Natural killer cell treated with Interleukin-12 subunit alpha and Interleukin-12 subunit beta and Interleukin-15 and Interleukin-18, amount 100 ng/mL, for 72 hours (primary cell): ENCODE measurements at regions not wholly inside any gene's neighbourhood (a gene's known extent, or its start where the extent isn't known, plus 50 kb on each side); places are given as distances from the start of the nearest gene placed in this dataset.

ENCODE experiments used
- ATAC-seq, 2 donors: fragments of 150-1000 bp; cut with Tn5 transposase in 1 of 2; sonication (Bioruptor Pico), chemical (Tn5 transposase) in 1 of 2; 2 replicates each; pipeline ENCODE4 v1.10.0; 2021
- DNase-seq: peaks from one replicate; pipeline ENCODE4 v3.0.0; 2022; ENCODE audit warnings: low spot score
- H3K27ac Mint-ChIP-seq, 2 donors: 1 replicate in 1 of 2; 2 replicates in 1 of 2; pipeline ENCODE4 v1.8.0; 2022; ENCODE audit warnings: mixed read lengths in 2 of 2, mild to moderate bottlenecking in 1 of 2, moderate library complexity in 1 of 2
- H3K27me3 Mint-ChIP-seq, 2 donors: 1 replicate in 1 of 2; 2 replicates in 1 of 2; pipeline ENCODE4 v1.8.0; 2022; ENCODE audit warnings: mixed read lengths in 2 of 2
- H3K36me3 Mint-ChIP-seq: one replicate; pipeline ENCODE4 v1.8.0; 2022; ENCODE audit warnings: mixed read lengths
- H3K4me1 Mint-ChIP-seq, 2 donors: 1 replicate in 1 of 2; 2 replicates in 1 of 2; pipeline ENCODE4 v1.8.0; 2022; ENCODE audit warnings: low read depth in 2 of 2, mixed read lengths in 2 of 2, mild to moderate bottlenecking in 1 of 2
- H3K4me3 Mint-ChIP-seq: one replicate; pipeline ENCODE4 v1.8.0; 2022; ENCODE audit warnings: mixed read lengths
- H3K9me3 Mint-ChIP-seq: 2 replicates; pipeline ENCODE4 v1.8.0; 2022; ENCODE audit warnings: mixed read lengths

DNA sequence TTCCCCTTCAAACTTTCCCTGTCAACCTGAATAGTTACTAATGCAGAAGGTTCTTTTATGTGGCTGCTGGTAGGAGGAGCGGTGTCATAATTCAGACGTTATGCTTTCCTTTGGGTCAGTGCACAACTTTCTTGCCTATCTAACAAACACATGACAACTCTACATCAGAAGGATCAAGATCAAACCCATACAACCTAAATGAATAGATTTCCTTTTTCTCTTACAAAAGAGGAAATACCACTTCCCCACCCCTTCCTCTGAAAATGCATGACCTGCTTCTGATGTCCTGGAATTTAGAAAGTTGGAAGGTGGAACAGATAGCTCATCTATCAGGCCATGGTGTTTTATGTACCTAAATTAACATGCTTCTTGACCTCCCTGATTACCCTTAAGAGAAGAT, 75.7 kb upstream of the ADGRL4 start:
- Mint-ChIP-seq H3K4me1 (no peaks in the 10 kb centered on the region), H3K9me3 (peaks cover 4% of the 10 kb centered on the region), H3K27me3 (no peaks in the 10 kb centered on the region), H3K27ac (no peak overlapping the region), H3K4me3 (no peak overlapping the region), H3K36me3 (no peaks in the 10 kb centered on the region)
- ATAC-seq (no peak), DNase-seq (no peak)

GRCh38 chr1:79079770-79080169, 73.2 kb upstream of the ADGRL4 start:
- no peak for ATAC-seq
- no peak overlapping the region for H3K4me3 Mint-ChIP-seq
- H3K4me1 Mint-ChIP-seq, result no peaks in the 10 kb centered on the region
- no peak overlapping the region for H3K27ac Mint-ChIP-seq
- peaks cover 13% of the 10 kb centered on the region for H3K9me3 Mint-ChIP-seq
- no peak for DNase-seq
- H3K27me3 Mint-ChIP-seq, result no peaks in the 10 kb centered on the region
- H3K36me3 Mint-ChIP-seq, result no peaks in the 10 kb centered on the region

GRCh38 chr1:79074975-79075374, 68.4 kb upstream of the ADGRL4 start:
- peaks cover 20% of the 10 kb centered on the region for H3K9me3 Mint-ChIP-seq
- H3K4me3 Mint-ChIP-seq, result no peak overlapping the region
- DNase-seq (no peak), ATAC-seq (no peak)
- no peaks in the 10 kb centered on the region for H3K27me3 Mint-ChIP-seq
- no peak overlapping the region for H3K27ac Mint-ChIP-seq
- no peaks in the 10 kb centered on the region for H3K36me3 Mint-ChIP-seq
- H3K4me1 Mint-ChIP-seq, result no peaks in the 10 kb centered on the region

DNA sequence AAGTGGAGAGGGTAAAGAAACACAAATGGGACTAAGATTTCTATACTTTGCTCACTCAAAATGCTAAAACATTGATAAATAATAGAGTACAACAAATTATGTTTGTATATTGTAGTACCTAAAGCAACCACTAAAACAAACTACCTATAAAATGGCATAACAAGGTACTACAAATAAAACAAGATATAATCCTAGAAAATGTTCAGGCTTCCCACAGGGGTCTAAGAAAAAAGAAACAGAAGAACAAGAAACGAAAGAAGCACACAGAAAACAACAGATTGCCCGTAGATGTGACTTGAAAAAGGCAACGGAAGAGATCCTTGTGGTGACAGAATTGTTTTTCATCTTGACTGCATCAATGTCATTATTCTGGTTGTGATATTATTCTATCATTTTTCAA, 63.3 kb upstream of the ADGRL4 start:
- Mint-ChIP-seq H3K9me3 (peaks cover 20% of the 10 kb centered on the region), H3K4me3 (no peak overlapping the region), H3K36me3 (no peaks in the 10 kb centered on the region), H3K27ac (no peak overlapping the region), H3K27me3 (no peaks in the 10 kb centered on the region), H3K4me1 (no peaks in the 10 kb centered on the region)
- DNase-seq (no peak), ATAC-seq (no peak)

DNA sequence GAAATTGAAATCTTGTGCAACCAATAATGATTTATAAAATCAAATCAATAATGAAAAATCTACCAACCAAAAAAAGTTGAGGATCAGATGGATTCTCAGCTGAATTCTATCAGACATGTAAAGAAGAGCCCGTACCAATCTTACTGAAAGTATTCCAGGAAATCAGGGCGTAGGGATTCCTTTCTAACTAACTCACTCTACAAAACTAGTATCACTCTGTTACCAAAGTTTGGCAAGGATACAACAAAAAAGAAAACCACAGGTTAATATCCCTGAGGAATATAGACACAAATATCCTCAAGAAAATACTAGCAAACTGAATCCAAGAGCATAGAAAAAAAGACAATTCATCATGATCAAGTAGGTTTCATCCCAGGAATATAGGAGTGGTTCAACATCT, 52.8 kb upstream of the ADGRL4 start:
- H3K36me3 Mint-ChIP-seq, result peaks cover 16% of the 10 kb centered on the region
- no peaks in the 10 kb centered on the region for H3K4me1 Mint-ChIP-seq
- peaks cover 23% of the 10 kb centered on the region for H3K9me3 Mint-ChIP-seq
- no peaks in the 10 kb centered on the region for H3K27me3 Mint-ChIP-seq
- ATAC-seq (no peak), DNase-seq (no peak)
- no peak overlapping the region for H3K4me3 Mint-ChIP-seq
- no peak overlapping the region for H3K27ac Mint-ChIP-seq
